Spleen (tissue), 7 donors: ENCODE measurements at regions not wholly inside any gene's neighbourhood (a gene's known extent, or its start where the extent isn't known, plus 50 kb on each side); places are given as distances from the start of the nearest gene placed in this dataset.

Source experiments
- POLR2A ChIP-seq, 3 donors: fragments of 450-650 bp; IDR thresholded peaks; one replicate each; pipeline ENCODE4 v1.5.1; 2017; ENCODE audit warnings: antibody characterized with exemption in 3 of 3, mild to moderate bottlenecking in 1 of 3
- TF ChIP-seq, protein P1 (sequence below), 11 experiments: fragments of 200-600 bp in 7 of 11; fragments of 450-650 bp in 4 of 11; sonication (generic) in 4 of 11; IDR thresholded peaks in 8 of 11; conservative IDR thresholded peaks in 3 of 11; 1 replicate in 7 of 11; 2 replicates in 4 of 11; pipeline versions ENCODE4 v1.4.0 to v1.8.0; 2016 to 2021; ENCODE audit warnings: antibody characterized with exemption in 11 of 11, inconsistent platforms in 4 of 11, mild to moderate bottlenecking in 1 of 11
- donor health status: DM: no; HTN: no; CAD: no; lungs with moderate emphysema.
- donor health status: DM: no; HTN: no; CAD: no.
- donor health status: DM: no; HTN: no; CAD: no.

DNA sequence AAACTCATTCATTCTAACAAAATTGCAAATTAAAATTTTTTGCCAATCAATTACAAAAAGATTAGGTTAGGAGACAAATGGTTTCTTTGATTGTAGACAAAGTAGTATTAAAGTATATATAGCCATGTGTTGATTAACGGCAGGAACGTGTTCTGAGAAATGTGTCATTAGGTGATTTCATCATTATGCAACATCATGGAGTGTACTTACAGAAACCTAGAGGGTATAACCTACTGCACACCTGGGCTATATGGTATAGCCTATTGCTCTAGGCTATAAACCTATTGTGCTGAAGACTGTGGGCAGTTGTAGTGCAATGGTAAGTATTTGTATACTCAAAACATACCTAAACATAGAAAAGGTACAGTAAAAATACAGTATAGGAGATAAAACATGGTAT lies 906.8 kb upstream of the SPRY2 start:
- TF ChIP-seq, protein P1, sequence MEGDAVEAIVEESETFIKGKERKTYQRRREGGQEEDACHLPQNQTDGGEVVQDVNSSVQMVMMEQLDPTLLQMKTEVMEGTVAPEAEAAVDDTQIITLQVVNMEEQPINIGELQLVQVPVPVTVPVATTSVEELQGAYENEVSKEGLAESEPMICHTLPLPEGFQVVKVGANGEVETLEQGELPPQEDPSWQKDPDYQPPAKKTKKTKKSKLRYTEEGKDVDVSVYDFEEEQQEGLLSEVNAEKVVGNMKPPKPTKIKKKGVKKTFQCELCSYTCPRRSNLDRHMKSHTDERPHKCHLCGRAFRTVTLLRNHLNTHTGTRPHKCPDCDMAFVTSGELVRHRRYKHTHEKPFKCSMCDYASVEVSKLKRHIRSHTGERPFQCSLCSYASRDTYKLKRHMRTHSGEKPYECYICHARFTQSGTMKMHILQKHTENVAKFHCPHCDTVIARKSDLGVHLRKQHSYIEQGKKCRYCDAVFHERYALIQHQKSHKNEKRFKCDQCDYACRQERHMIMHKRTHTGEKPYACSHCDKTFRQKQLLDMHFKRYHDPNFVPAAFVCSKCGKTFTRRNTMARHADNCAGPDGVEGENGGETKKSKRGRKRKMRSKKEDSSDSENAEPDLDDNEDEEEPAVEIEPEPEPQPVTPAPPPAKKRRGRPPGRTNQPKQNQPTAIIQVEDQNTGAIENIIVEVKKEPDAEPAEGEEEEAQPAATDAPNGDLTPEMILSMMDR (IDR thresholded peaks at IDR 0.05 in 8 of 11, conservative IDR thresholded peaks at IDR 0.05 in 3 of 11), result no peak
- no peak for TF ChIP-seq POLR2A (IDR thresholded peaks at IDR 0.05)
